Right ventricle myocardium superior (tissue), 1 donor: ENCODE measurements at regions not wholly inside any gene's neighbourhood (a gene's known extent, or its start where the extent isn't known, plus 50 kb on each side); places are given as distances from the start of the nearest gene placed in this dataset.

Source experiments
- ATAC-seq: fragments of 200-7000 bp; cut with Tn5 transposase; one replicate; pipeline ENCODE4 v1.9.1; 2020; ENCODE audit warnings: mild to moderate bottlenecking; ENCODE audit not compliant: poor library complexity
- DNase-seq: peaks from one replicate; pipeline ENCODE4 v3.0.0-alpha.2; 2020
- intact Hi-C: fragments of 100-400 bp; cut with DNase I; formaldehyde crosslinking; loops from one replicate; pipeline ENCODE4 v1.11.2; 2022
- donor health status: DM: no; HTN: yes; CAD: no; lungs with severe emphysema.

- no peak for ATAC-seq
- intact Hi-C loops, result no loop called here
- DNase-seq, result no peak
Measured at GRCh38 chr5:68161156-68161555, 54.4 kb upstream of the PIK3R1 start.

- DNase-seq, result peak; percentile 50
- peak; percentile 84 for ATAC-seq
- intact Hi-C loops, result no loop called here
Measured at GRCh38 chr5:68159224-68159951, 56.2 kb upstream of the PIK3R1 start.

- ATAC-seq (no peak), DNase-seq (no peak)
- intact Hi-C loops, result no loop called here
Measured at GRCh38 chr5:68155940-68156339, 59.6 kb upstream of the PIK3R1 start.

- no peak for DNase-seq
- intact Hi-C loops, result no loop called here
- no peak for ATAC-seq
Measured at GRCh38 chr5:68154119-68154857, 61.3 kb upstream of the PIK3R1 start.

- intact Hi-C loops, result no loop called here
- ATAC-seq, result no peak
- DNase-seq, result no peak
Measured at GRCh38 chr5:68151812-68152211, 63.7 kb upstream of the PIK3R1 start.

GRCh38 chr5:68149189-68149588 lies 66.4 kb upstream of the PIK3R1 start:
- DNase-seq (no peak), ATAC-seq (peak; percentile 18)
- intact Hi-C loops, result no loop called here

GRCh38 chr5:68148096-68148495 lies 67.5 kb upstream of the PIK3R1 start:
- ATAC-seq (no peak), DNase-seq (no peak)
- intact Hi-C loops, result no loop called here

GRCh38 chr5:68147659-68148058 lies 67.9 kb upstream of the PIK3R1 start:
- DNase-seq (no peak), ATAC-seq (no peak)
- intact Hi-C loops, result no loop called here

- no peak for ATAC-seq
- DNase-seq, result no peak
- intact Hi-C loops, result no loop called here
Measured at GRCh38 chr5:68141494-68141893, 74.1 kb upstream of the PIK3R1 start.

GRCh38 chr5:68140763-68141162 lies 74.8 kb upstream of the PIK3R1 start:
- ATAC-seq, result no peak

GRCh38 chr5:68139611-68140441 lies 75.7 kb upstream of the PIK3R1 start:
- intact Hi-C loops, result no loop called here
- DNase-seq (no peak), ATAC-seq (no peak)

More at GRCh38 chr5:68140763-68141162, 74.8 kb upstream of the PIK3R1 start:
- no peak for DNase-seq
- intact Hi-C loops, result no loop called here

GRCh38 chr5:68137511-68138140 lies 77.9 kb upstream of the PIK3R1 start:
- intact Hi-C loops, result no loop called here
- peak; percentile 68 for ATAC-seq
- DNase-seq, result no peak

- ATAC-seq (no peak), DNase-seq (no peak)
- intact Hi-C loops, result no loop called here
Measured at GRCh38 chr5:68134669-68135313, 80.8 kb upstream of the PIK3R1 start.

- no peak for ATAC-seq
- DNase-seq, result no peak
- intact Hi-C loops, result no loop called here
Measured at GRCh38 chr5:68134033-68134668, 81.4 kb upstream of the PIK3R1 start.

GRCh38 chr5:68130253-68130652 lies 85.3 kb upstream of the PIK3R1 start:
- intact Hi-C loops, result no loop called here
- ATAC-seq (no peak), DNase-seq (no peak)

GRCh38 chr5:68129364-68129763 lies 86.2 kb upstream of the PIK3R1 start:
- no peak for ATAC-seq
- DNase-seq, result no peak
- intact Hi-C loops, result no loop called here

GRCh38 chr5:68126886-68127285 lies 88.7 kb upstream of the PIK3R1 start:
- no peak for DNase-seq
- intact Hi-C loops, result no loop called here
- ATAC-seq, result no peak
